HG02852 (cell line): ENCODE measurements at regions not wholly inside any gene's neighbourhood (a gene's known extent, or its start where the extent isn't known, plus 50 kb on each side); places are given as distances from the start of the nearest gene placed in this dataset.
"Not testable (repeated sequence)": the region's sequence is repeated elsewhere in the genome, so short reads cannot be mapped to it uniquely, and the experiment has no call there.

Experiments used
- ATAC-seq: cut with Tn5 transposase; IDR thresholded peaks from one replicate; pipeline ENCODE4 v1.9.1; 2021; ENCODE audit warnings: mild to moderate bottlenecking, moderate library complexity; ENCODE audit not compliant: unreplicated experiment

DNA sequence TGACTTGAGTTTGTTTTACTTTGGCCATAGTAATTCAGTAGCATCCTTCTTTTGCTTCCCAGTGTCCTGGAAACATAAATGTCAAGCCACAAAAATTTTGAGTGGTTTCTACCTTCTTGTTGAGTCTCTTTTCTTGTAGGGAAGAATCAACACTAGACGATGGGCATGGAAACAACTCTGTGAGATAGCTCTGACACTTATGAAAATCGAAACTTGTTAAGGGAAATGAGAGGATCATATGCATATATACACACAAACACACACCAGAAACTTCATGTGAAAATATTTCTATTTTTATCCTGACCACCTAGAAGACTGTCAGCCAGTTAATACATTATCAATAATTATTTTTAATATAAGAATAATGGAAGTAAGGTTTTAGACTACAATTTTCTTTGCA lies 1247.3 kb upstream of the FLRT2 start:
- no peak for ATAC-seq

DNA sequence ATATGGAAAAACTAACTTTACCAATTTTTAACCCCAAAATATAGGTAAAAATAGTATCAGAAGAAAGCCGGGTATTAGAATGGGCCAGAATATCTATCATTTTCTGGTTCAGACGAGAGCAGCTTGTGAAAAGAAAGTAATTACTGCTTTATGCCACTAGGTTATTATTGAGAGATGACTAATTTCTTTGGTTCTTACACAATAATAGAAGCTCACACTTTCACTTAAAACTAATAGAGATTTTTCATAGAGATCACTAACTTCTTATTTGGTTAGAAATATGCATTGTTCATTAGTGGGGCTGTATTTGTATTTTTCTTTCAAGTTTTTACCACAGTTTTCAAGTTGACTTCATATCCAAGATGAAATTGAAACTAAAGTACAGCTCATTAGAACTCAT lies 1241.2 kb upstream of the FLRT2 start:
- ATAC-seq, result no peak

DNA sequence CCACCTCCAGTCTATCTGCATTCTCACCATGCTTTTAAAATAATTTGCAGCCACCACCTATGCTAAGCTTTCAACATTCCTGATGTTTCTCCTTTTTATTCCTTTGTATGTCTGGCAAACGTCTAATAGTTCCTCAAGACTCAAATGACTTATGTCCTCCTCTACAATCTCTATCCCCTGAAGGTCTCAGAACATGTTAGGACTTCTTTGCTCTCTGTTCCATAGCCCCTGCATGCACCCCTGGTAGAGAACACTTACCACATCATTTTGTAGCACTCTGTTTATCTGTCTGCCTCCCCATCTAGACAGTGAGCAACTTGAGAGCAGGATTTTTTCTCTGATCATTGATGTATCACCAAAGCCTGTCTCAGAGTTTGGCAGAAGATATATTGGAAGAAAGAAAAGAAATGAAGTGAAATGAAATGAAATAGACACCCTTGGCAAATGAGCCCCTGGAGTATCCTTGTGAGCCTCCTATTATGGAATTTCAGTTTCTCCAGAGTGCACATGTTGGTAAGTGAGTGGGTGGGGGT lies 1231.2 kb upstream of the FLRT2 start:
- ATAC-seq, result no peak

DNA sequence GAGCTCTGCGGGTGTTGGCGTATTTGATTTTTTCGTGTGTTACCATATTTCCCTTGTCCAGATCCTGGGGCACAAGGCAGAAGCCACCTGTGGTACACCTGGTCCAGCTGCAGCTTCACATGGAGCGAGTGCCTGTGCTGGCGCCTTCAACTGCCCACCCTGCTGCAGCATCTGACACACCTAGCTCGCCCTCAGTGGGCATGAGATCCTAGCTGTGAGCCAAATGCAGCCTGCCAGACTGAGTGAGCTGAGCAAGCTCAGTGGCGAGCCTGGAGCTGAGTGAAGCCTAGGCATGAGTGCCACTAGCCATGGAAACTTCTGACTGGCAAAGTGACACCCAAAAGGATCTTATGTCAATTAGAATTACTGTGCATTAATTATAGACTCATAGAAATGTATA lies 1226.8 kb upstream of the FLRT2 start:
- no peak for ATAC-seq

DNA sequence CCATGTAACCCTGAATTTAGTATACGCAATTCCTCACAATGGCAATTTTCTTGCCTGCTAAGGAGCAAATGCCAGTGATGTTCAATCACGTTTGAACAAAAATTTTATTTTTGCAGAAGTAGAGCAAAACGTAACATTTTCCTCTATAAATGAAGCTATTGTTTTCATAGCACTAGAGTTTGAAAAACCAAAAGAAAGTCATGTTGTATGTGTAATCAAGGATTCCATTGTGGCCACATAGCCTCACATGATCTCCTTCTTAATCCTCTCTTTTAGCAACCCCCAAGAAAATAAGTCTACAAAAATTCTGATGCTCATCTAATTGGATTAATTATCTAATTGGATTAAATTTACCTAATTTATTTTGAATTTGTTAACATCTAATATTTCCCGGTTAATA lies 1217.4 kb upstream of the FLRT2 start:
- ATAC-seq, result no peak

DNA sequence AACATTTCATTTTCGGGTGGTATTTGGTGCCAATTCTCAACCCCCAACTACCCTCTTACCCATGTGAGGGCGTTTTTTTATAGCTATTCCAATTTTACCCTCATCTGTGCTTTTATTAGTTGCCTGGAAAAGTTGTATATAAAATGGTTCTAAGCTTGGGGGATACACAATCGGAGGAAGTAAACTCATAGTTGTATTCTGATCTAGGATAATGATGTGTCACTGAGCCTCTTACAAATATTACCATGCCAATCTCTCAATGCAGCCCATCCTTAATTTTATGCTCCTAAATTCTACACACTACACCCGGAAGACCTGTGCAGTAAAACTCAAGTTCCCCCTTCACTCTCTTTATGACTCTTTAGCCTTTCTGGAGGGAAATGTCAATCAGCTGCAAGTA lies 1206.5 kb upstream of the FLRT2 start:
- no peak for ATAC-seq

DNA sequence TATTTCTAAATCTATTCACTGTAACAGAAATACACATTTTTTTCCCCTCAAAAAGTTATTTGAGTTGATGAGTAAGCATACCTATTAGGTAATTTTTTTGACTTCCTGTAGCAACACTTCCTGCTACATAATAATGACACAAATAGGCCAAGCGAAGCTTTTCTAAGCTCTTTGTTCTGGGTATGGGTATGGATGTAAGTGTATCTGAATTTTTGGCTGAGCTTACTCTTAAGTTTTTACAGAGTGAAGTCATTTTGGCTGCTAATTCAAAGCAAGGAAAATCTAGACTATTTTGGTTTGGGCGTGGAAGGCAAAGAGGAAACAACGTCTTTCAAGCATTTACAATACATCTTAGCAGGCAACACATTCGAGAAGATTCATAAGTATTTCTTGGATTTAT lies 1206.0 kb upstream of the FLRT2 start:
- no peak for ATAC-seq

DNA sequence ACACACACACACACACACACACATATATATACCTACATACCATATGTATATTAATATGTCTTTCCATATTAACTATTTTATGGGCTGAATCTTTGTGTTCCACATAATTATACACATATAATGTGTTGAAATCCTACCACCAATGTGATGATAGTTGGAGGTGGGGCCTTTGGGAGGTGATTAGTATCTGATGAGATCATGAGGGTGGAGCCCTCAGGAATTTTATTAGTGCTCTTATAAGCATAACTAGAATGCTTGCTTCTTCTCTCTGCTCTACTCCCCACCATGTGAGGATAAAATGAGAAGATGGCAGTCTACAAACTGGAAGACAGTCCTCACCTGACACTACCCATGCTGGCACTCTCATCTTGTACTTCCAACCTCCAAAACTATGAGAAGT lies 1193.5 kb upstream of the FLRT2 start:
- ATAC-seq, result no peak

DNA sequence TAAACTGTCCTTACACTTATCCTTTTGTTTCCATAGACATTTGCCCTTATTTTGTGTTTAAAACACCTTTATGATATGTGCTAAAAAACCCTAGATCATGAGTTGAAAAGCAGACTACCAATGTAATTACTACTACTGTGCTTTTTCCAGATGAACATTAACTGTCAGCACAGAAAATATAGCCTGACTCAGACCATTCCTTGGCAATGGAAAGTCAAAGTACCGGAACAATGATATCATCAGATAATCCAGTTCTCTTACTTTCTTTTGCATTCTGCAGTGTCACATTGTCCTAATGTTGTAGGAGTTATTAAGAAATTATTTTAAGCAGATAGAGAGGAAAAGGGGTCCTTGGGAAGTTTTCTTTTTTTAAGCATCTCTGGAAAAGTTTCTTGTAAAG lies 1189.0 kb upstream of the FLRT2 start:
- ATAC-seq, result no peak

DNA sequence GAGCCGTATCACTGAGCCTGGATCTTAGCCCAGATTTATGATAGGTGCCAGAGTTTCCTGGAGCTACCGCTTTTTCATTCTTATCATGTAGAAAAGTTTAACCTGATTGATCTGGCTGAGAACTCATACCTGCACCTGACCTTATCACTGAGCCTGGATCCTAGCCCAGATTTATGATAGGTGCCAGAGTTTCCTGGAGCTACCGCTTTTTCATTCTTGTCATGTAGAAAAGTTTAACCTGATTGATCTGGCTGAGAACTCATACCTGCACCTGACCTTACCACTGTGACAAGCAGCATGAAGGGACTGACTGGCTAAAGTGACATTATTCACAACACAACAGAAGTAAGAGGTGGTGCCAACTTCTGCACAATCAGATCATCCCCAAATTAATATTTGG lies 1188.1 kb upstream of the FLRT2 start:
- ATAC-seq, result not testable (repeated sequence)

DNA sequence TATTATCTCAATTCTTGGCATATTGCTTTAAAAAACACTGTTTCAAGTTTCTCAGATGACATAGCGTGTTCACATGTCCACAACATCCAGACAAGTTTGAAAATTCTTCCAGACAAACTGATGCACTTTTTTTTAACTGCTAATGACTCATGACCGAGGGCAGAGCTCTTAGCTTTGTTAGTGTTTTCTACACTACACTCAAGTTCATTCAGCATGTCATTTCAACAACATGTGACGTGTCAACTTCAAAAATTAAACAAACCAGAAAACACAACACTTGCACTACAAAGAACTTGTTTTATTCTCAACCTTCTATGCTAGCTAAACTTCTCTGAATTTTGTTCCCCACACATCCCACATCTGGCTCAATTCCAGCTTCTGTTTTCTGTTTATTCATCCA lies 1186.3 kb upstream of the FLRT2 start:
- ATAC-seq, result no peak

DNA sequence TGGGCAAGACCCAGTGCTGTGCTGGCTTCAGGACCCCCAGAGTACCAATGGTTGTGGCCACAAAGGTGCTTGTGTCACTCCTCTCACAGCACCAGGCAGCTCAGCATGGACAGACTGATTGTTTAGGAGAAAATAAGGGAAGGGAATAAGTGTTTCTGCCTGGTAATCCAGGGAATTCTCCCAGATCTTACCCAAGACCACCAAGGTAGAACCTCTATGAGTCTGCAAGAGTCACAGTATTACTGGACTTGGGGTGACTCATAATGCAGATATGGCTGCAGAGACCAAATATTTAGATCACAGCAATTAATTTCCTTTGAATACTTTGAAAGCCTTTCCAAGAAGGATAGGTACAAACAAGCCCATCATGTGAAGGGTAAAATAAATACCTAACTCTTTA lies 1178.3 kb upstream of the FLRT2 start:
- no peak for ATAC-seq

DNA sequence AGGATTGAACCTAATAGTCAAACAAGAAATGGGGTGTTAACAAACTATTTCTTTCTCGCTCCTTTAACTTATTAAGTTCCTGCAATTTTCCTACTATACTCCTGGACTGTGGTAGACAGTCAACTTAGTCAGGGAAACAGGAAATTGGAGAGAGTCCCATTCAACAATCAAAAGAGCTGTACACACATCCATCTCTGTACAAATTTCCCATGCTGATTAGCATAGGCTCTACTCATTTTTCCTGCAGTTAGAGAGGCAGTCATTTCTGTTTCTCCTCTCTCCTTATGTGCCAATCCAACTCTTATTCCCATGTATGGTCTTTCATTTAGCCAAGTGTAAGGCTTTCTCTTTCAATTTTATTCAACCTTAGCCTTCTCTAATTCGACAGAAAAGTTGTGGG lies 1168.5 kb upstream of the FLRT2 start:
- no peak for ATAC-seq

DNA sequence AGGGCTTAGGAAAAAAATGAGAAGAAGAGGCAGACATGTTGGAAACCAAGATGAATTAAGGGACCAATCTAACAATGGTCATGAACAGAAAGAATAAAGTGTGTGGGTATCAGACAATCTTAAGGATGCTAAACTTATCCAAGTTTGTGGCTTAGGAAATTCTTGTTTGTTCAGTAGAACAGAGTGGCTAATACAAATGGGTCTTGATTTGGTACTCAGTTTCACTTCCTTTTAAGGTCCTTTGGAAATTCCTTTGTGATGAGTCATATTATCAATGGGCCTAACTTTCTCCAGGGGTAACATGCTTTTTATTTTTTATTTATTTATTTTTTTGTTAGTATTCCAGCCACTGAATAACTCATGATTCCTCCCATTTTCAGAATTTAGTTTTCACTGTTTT lies 1154.7 kb upstream of the FLRT2 start:
- ATAC-seq, result no peak

DNA sequence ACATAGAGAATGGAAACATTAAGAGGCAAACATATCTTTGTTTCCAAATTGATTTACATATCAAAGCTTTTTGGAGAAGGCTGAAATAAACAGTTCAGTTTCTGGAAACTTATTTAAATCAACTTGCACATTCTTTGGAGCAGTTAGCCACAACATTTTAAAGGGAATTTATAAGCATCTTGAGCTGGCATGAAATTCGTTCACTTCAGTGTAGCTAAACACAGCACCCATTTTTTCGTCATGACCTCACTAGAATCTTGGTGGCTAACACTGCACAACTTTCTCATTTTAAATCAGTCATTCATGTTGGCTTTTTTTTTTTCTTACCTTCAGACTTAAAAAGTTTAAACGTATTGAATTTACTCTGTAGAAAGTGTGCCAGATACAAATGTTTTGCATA lies 1139.9 kb upstream of the FLRT2 start:
- ATAC-seq, result no peak

DNA sequence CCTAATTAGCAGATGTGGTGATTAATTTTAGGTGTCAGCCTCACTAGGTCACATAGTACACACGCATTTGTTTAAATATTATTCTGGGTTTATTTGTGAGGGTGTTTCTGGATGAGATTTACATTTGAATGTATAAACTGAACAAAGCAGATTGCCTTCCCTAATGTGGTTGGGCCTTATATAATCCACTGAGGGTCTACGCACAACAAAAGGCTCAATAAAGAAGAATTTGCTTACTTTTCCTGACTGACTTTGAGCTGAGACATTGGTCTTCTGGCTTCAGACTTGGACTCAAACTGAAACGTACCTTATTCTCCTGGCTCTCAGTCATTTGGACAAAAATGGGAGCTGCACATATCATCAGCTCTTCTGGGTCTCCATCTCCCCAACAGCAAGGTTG lies 1132.3 kb upstream of the FLRT2 start:
- no peak for ATAC-seq

DNA sequence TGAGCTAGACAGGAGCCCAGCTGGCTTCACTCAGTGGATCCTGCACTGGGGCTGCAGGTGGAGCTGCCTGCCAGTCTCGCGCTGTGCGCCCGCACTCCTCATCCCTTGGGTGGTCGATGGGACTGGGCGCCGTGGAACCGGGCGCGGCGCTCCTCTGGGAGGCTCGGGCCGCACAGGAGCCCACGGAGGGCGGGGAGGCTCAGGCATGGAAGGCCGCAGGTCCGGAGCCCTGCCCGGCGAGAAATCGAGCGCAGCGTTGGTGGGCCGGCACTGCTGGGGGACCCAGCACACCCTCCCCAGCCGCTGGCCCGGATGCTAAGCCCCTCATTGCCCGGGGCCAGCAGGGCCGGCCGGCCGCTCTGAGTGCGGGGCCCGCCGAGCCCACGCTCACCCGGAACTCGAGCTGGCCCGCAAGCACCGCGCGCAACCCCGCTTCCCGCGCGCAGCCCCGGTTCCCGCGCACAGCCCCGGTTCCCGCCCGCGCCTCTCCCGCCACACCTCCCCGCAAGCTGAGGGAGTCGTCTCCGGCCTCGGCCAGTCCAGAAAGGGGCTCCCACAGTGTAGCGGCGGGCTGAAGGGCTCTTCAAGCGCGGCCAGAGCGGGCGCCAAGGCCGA lies 1130.5 kb upstream of the FLRT2 start:
- ATAC-seq, result no peak

DNA sequence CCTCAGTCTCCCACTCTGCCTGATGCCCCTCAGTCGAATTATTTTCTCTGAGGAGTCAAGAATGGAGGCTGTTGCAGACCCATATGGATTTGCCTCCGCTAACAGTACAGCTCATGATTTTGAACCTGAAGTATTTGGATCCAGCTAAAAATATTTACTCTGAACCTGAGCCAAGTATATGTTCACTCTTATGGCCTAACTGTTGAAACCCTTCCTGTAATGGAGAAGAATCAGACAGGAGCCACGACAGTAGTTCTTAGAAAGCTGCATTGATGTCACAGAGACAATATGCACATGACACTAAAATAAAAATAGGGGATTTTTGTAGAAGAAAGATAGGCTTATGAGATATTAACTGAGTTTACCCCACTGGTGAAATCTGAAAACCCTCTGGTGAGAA lies 1128.3 kb upstream of the FLRT2 start:
- ATAC-seq, result no peak

DNA sequence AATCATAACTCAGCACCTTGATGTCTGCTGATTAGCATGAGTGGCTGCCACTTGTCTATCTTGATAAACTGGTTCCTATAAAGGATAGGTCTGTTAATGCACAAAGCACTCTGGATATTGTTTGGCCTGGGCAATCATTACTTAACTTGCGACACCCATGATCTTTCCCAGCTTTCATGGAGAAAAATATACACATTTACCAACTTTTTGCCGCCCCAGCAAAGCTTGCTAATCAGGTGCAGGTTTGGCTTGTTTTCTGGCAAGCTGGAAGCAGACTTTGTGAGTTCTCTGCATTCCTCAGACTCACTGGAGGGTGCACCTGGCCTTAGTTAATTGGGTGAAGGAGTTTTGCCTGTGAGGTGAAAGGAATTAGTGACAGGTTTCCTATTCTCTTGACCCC lies 1126.4 kb upstream of the FLRT2 start:
- no peak for ATAC-seq

DNA sequence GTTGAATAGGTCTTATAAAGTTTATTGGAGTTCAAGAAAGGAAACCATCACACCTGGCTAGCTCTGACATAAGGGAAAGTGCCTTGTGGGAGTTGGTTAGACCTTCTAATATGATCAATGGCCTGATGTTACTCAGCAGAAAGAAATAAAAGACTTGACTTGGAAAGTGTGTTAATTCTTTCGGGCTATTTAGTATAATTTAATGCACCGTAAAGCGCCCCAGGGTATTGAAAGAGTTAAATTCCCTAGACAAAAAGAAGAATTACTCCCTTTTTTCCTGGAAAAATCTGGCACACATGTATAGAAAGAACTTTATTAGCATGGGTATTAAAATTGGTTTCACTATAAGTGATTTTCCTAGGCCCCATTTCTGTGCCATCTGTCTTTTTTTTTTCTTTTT lies 1125.7 kb upstream of the FLRT2 start:
- no peak for ATAC-seq

DNA sequence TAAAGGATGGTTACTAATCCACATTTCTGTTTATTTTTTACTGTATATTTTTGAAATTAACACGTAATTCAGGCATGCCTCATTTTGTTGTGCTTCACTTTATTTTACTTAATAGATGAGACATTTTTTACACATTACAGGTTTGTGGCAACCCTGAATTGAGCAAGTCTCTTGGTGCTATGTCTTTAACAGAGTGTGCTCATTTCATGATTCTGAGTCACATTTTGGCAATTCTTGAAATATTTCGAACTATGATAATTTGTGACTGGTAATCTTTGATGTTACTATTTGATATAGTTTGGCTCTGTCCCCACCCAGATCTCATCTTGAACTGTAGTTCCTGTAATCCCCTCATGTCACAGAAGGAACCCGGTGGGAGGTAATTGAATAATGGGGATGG lies 1120.5 kb upstream of the FLRT2 start:
- no peak for ATAC-seq

DNA sequence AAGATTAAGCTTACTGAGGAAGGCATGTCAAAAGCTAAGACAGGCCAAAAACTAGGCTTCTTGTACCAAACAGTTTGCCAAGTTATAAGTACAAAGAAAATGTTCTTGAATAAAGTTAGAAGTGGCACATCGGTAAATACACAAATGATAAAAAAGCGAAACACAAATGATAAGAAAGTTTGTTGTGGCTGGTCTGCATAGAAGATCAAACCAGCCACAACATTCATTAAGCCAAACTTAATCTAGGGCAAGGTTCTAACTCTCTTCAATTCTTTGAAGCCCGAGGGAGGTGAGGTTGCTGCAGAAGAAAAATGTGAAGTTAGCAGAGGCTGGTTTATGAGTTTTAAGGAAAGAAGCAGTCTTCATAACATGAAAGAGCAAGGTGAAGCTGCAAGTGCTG lies 1119.6 kb upstream of the FLRT2 start:
- no peak for ATAC-seq

DNA sequence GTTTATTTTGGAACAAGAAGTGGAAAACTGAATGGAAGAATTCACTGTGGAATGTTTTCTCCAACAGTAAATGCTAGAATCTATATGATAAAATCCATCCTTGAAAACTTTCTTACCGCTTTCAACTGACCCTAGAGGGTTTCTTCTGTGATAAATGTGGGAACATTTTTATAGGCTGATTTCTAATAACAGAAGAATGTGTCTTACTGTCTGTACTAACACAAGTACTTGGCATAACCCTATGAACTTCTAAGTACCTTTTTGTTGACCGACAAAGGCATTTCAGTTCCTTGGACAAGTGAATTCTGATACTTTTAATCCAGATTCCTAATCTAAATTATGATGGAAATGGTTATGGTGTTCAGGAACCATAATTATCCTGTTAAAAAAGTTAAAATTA lies 1109.7 kb upstream of the FLRT2 start:
- no peak for ATAC-seq
